ENCODE measurements at regions not wholly inside any gene's neighbourhood (a gene's known extent, or its start where the extent isn't known, plus 50 kb on each side); places are given as distances from the start of the nearest gene placed in this dataset.

- H3K4me3 Mint-ChIP-seq = no peak overlapping the region
- H3K36me3 Mint-ChIP-seq (ENCODE audit: low read depth) = no peaks in the 10 kb centered on the region
- H3K4me1 Mint-ChIP-seq = peaks cover 36% of the 10 kb centered on the region
- peak overlapping the region in 2 of 3 experiments; percentile 86 to 90 for H3K27ac Mint-ChIP-seq
- no peak for TF ChIP-seq CTCF (IDR thresholded peaks at IDR 0.05; ENCODE audit: unreplicated experiment in 3 of 3)
- H3K27me3 Mint-ChIP-seq (ENCODE audit: low read depth) = no peaks in the 10 kb centered on the region
- H3K9me3 Mint-ChIP-seq = peaks cover 5% of the 10 kb centered on the region
These were observed 289.0 kb downstream of the SNX13 start for GRCh38 chr7:17651341-17651740.

DNA sequence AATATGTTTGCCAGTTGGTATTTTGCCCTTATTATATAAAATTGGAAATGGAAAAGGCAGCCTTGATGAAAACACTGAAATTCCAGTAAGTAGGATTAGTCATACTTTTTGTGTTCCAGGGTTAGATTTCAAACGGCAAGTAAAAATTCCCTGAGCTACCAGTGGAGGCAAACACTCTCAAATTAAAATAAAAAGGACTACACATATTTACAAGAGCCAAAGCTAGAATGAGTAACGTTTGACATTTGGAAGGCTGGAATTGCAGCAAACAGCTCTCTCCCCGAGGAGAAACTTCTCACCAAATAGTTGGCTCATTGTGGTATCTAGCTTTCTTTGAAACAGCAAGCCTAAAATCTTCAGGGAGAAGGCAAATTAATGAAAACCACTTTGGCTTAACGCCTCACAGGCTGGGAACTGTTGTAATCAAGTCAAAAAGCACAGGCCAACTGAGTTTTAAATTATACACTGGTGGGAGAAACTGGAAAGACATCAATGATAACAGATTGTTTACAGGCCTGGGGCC is 288.4 kb downstream of the SNX13 start:
- Mint-ChIP-seq H3K4me3 (no peak overlapping the region), H3K27me3 (ENCODE audit: low read depth) (no peaks in the 10 kb centered on the region), H3K9me3 (peaks cover 6% of the 10 kb centered on the region), H3K36me3 (ENCODE audit: low read depth) (no peaks in the 10 kb centered on the region), H3K4me1 (peaks cover 30% of the 10 kb centered on the region), H3K27ac (peak overlapping the region in 2 of 3 experiments; percentile 86 to 90)
- peak in 2 of 3 experiments; percentile 22 to 32 for TF ChIP-seq CTCF (IDR thresholded peaks at IDR 0.05; ENCODE audit: unreplicated experiment in 3 of 3)

DNA sequence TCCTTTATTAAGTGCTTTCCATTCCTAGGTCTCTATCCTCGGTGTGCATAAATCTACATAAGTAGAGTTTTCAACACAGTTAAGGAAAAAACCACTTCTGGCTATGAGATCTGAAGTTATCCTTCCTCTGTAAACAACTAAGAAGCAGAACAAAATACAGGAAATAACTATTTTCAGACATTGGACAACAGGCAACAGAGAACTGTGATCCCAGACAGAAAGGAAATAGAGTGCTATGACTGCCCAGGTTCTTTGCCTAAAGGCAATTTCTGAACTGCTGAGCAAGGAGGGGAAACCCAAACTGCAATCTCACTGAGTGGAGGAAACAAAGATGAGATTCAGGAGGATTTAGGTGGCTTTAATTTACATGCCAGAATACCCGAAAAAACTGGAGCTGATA is 285.4 kb downstream of the SNX13 start:
- no peak for TF ChIP-seq CTCF (IDR thresholded peaks at IDR 0.05; ENCODE audit: unreplicated experiment in 3 of 3)
- H3K27me3 Mint-ChIP-seq (ENCODE audit: low read depth) = no peaks in the 10 kb centered on the region
- peaks cover 18% of the 10 kb centered on the region for H3K9me3 Mint-ChIP-seq

DNA sequence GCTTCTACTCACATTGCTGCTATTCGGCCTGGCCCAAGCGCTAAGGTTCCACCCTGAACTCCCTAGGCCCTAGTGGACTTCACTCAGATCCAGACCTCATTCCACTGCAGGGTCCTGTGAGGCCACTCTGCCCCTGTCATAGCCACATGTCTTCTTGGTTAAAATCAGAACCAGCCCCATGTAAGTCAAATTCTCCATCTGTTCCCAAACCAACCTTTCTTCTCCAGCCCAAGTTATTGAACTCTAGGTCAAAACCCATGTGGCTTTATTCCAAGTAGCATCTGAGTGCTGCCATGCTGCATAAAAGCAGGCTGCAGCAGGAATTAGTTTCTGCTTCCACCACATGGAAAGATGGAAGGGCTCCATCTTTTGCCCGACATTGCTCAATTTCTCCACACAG is 281.2 kb downstream of the SNX13 start:
- TF ChIP-seq CTCF (IDR thresholded peaks at IDR 0.05; ENCODE audit: unreplicated experiment in 3 of 3) = no peak
- H3K9me3 Mint-ChIP-seq = peaks cover 20% of the 10 kb centered on the region
- no peak overlapping the region for H3K27ac Mint-ChIP-seq
- H3K4me1 Mint-ChIP-seq = peaks cover 8% of the 10 kb centered on the region
- no peak overlapping the region for H3K4me3 Mint-ChIP-seq
- no peaks in the 10 kb centered on the region for H3K36me3 Mint-ChIP-seq (ENCODE audit: low read depth)
- no peaks in the 10 kb centered on the region for H3K27me3 Mint-ChIP-seq (ENCODE audit: low read depth)

More for the DNA sequence above, 285.4 kb downstream of the SNX13 start:
- no peak overlapping the region for H3K4me3 Mint-ChIP-seq
- peaks cover 23% of the 10 kb centered on the region for H3K4me1 Mint-ChIP-seq
- no peaks in the 10 kb centered on the region for H3K36me3 Mint-ChIP-seq (ENCODE audit: low read depth)
- peak overlapping the region in 1 of 3 experiments; percentile 90 for H3K27ac Mint-ChIP-seq

DNA sequence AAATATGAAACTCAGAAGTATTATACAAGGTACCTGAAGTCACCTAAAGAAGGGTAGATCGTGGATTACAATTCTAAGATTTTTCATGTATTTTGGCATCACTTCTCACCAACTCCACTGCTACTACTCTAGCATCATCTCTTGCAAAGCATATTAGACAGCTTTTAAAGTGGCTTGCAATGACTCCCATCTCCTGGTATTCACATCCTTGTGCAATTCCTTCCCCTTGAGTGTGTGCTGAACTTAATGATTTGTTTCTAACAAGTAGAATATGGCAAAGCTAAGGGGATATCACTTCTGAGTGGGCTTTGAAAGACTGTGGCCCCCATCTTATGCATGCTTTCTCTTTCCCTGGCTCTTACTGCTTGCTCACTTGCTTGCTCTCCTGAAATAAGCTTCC is 280.2 kb downstream of the SNX13 start:
- Mint-ChIP-seq H3K4me3 (no peak overlapping the region), H3K27ac (no peak overlapping the region), H3K9me3 (peaks cover 18% of the 10 kb centered on the region), H3K36me3 (ENCODE audit: low read depth) (no peaks in the 10 kb centered on the region), H3K4me1 (peaks cover 8% of the 10 kb centered on the region), H3K27me3 (ENCODE audit: low read depth) (no peaks in the 10 kb centered on the region)
- no peak for TF ChIP-seq CTCF (IDR thresholded peaks at IDR 0.05; ENCODE audit: unreplicated experiment in 3 of 3)

DNA sequence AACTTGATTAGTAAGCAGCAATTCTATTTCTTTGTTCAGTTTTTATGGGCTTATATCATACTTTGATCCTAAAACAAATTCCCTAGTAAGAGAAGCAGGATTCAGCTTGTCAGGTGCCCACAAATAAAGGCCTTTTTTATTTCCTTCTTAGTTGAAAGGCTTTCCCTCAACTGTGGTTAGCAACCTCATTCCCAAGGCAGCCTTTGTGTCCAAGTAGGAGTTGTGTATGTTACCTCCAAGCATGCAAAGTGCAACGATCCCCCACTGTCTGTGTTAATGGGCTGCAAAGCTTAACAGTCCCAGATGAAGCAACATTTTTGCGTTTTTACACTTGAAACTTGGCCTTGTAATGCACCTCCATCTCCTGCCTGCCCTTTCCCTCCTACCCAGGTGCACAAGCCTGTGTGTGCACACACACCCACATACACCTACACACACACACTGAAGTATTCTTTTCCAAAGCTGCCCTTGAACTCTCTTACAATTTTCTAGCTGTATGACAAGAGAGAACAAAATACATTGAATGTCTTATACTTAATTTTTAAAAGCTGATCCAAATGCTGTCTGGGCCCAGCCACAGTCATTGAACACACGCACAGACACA is 278.2 kb downstream of the SNX13 start:
- no peak for TF ChIP-seq CTCF (IDR thresholded peaks at IDR 0.05; ENCODE audit: unreplicated experiment in 3 of 3)
- Mint-ChIP-seq H3K9me3 (peaks cover 13% of the 10 kb centered on the region), H3K27me3 (ENCODE audit: low read depth) (no peaks in the 10 kb centered on the region), H3K36me3 (ENCODE audit: low read depth) (no peaks in the 10 kb centered on the region), H3K4me3 (no peak overlapping the region), H3K4me1 (peaks cover 8% of the 10 kb centered on the region), H3K27ac (peak overlapping the region in 2 of 3 experiments; percentile 1 to 33)

Measured in nephron (organoid).